Smooth muscle cell (in vitro differentiated cells): ENCODE measurements at regions not wholly inside any gene's neighbourhood (a gene's known extent, or its start where the extent isn't known, plus 50 kb on each side); places are given as distances from the start of the nearest gene placed in this dataset.

Experiments used
- DNase-seq: peaks from one replicate; lab custom pipeline; 2025; ENCODE audit not compliant: unreplicated experiment; lab: John Stamatoyannopoulos, UW
- H2AFZ ChIP-seq: fragments of 200-600 bp; sonication (generic); 2 replicates; pipeline ENCODE4 v1.6.0; 2016; ENCODE audit warnings: antibody characterized with exemption, low read depth, mild to moderate bottlenecking
- H3F3A ChIP-seq: fragments of 200-600 bp; sonication (generic); 2 replicates; pipeline ENCODE4 v1.6.0; 2017; ENCODE audit warnings: antibody characterized with exemption, low read depth
- H3K27ac ChIP-seq: fragments of 200-600 bp; sonication (generic); 2 replicates; pipeline ENCODE4 v1.5.1; 2016; ENCODE audit warnings: low read depth, mild to moderate bottlenecking
- H3K27me3 ChIP-seq: fragments of 200-600 bp; sonication (generic); 2 replicates; pipeline ENCODE4 v1.6.1; 2016; ENCODE audit warnings: low read depth, mild to moderate bottlenecking
- H3K36me3 ChIP-seq: fragments of 200-600 bp; sonication (generic); 2 replicates; pipeline ENCODE4 v1.5.1; 2016; ENCODE audit warnings: low read depth
- H3K4me1 ChIP-seq: fragments of 200-600 bp; sonication (generic); 2 replicates; pipeline ENCODE4 v1.5.1; 2016; ENCODE audit warnings: low read depth
- H3K4me2 ChIP-seq: fragments of 200-600 bp; sonication (generic); 2 replicates; pipeline ENCODE4 v1.6.0; 2016; ENCODE audit warnings: mild to moderate bottlenecking
- H3K4me3 ChIP-seq: fragments of 200-600 bp; sonication (generic); 2 replicates; pipeline ENCODE4 v1.5.1; 2016; ENCODE audit warnings: mild to moderate bottlenecking
- H3K79me2 ChIP-seq: fragments of 200-600 bp; sonication (generic); 2 replicates; pipeline ENCODE4 v1.6.0; 2016; ENCODE audit warnings: low read depth, mild to moderate bottlenecking
- H3K9ac ChIP-seq: fragments of 200-600 bp; sonication (generic); 2 replicates; pipeline ENCODE4 v1.6.0; 2016; ENCODE audit warnings: low read depth
- H3K9me3 ChIP-seq: fragments of 200-600 bp; sonication (generic); replicated peaks from 2 replicates; pipeline ENCODE4 v1.5.1; 2016; ENCODE audit warnings: low read depth
- H4K20me1 ChIP-seq: fragments of 200-600 bp; sonication (generic); 2 replicates; pipeline ENCODE4 v1.6.0; 2016; ENCODE audit warnings: low read depth
- CTCF ChIP-seq: fragments of 200-600 bp; sonication (generic); IDR thresholded peaks from 2 replicates; pipeline ENCODE4 v1.5.1; 2017; ENCODE audit warnings: borderline replicate concordance, mild to moderate bottlenecking, antibody characterized with exemption; ENCODE audit not compliant: insufficient read depth, poor library complexity, severe bottlenecking
- WGBS: methylation state at CpG from one replicate; pipeline ENCODE4 v1.1.7; 2016; ENCODE audit warnings: low lambda C conversion rate; 5-methylcytosine and 5-hydroxymethylcytosine counted together

GRCh38 chr3:152724270-152724669 lies 110.7 kb upstream of the P2RY1 start:
- H3K27ac ChIP-seq, result no peak overlapping the region
- no peaks in the 10 kb centered on the region for H3K79me2 ChIP-seq
- no peak overlapping the region for H3K9ac ChIP-seq
- H3K36me3 ChIP-seq, result no peaks in the 10 kb centered on the region
- H3F3A ChIP-seq, result no peaks in the 10 kb centered on the region
- peaks cover 3% of the 10 kb centered on the region for H3K4me1 ChIP-seq
- no peak overlapping the region for H3K4me3 ChIP-seq
- no peak for TF ChIP-seq CTCF
- no peak for DNase-seq
- no peak overlapping the region for H3K4me2 ChIP-seq
- no peak overlapping the region for H2AFZ ChIP-seq
- H4K20me1 ChIP-seq, result no peaks in the 10 kb centered on the region
- 87% methylated on average over 1 of the region's 1 CpG for WGBS
- no peaks in the 10 kb centered on the region for H3K27me3 ChIP-seq
- no peaks in the 10 kb centered on the region for H3K9me3 ChIP-seq

- no peak for TF ChIP-seq CTCF
- WGBS, result 55% methylated on average over 2 of the region's 2 CpGs
- Histone ChIP-seq H3K4me3 (no peak overlapping the region), H2AFZ (no peak overlapping the region), H3K4me2 (no peak overlapping the region), H4K20me1 (no peaks in the 10 kb centered on the region), H3K9me3 (no peaks in the 10 kb centered on the region), H3K27me3 (no peaks in the 10 kb centered on the region), H3K79me2 (no peaks in the 10 kb centered on the region), H3K27ac (no peak overlapping the region), H3K4me1 (peaks cover 3% of the 10 kb centered on the region), H3F3A (no peaks in the 10 kb centered on the region), H3K36me3 (no peaks in the 10 kb centered on the region), H3K9ac (no peak overlapping the region)
- no peak for DNase-seq
Observed at GRCh38 chr3:152728231-152728980, 106.5 kb upstream of the P2RY1 start.

- H3F3A ChIP-seq, result no peaks in the 10 kb centered on the region
- H3K27ac ChIP-seq, result no peak overlapping the region
- no peaks in the 10 kb centered on the region for H3K27me3 ChIP-seq
- no peaks in the 10 kb centered on the region for H3K79me2 ChIP-seq
- peaks cover 3% of the 10 kb centered on the region for H3K4me1 ChIP-seq
- no peak overlapping the region for H2AFZ ChIP-seq
- no peak for TF ChIP-seq CTCF
- DNase-seq, result no peak
- H4K20me1 ChIP-seq, result no peaks in the 10 kb centered on the region
- 86% methylated on average over 5 of the region's 5 CpGs for WGBS
- no peak overlapping the region for H3K9ac ChIP-seq
- no peak overlapping the region for H3K4me3 ChIP-seq
- H3K36me3 ChIP-seq, result no peaks in the 10 kb centered on the region
- H3K9me3 ChIP-seq, result no peaks in the 10 kb centered on the region
- H3K4me2 ChIP-seq, result no peak overlapping the region
Observed at GRCh38 chr3:152729906-152730305, 105.0 kb upstream of the P2RY1 start.

GRCh38 chr3:152731511-152731910 lies 103.4 kb upstream of the P2RY1 start:
- H3K9me3 ChIP-seq, result no peaks in the 10 kb centered on the region
- no peaks in the 10 kb centered on the region for H3K79me2 ChIP-seq
- no peak overlapping the region for H3K27ac ChIP-seq
- H3K9ac ChIP-seq, result no peak overlapping the region
- no peaks in the 10 kb centered on the region for H4K20me1 ChIP-seq
- peaks cover 3% of the 10 kb centered on the region for H3K4me1 ChIP-seq
- no peaks in the 10 kb centered on the region for H3K36me3 ChIP-seq
- no peak overlapping the region for H3K4me2 ChIP-seq
- DNase-seq, result no peak
- H3F3A ChIP-seq, result no peaks in the 10 kb centered on the region
- no peak overlapping the region for H3K4me3 ChIP-seq
- H2AFZ ChIP-seq, result no peak overlapping the region
- 89% methylated on average over 2 of the region's 2 CpGs for WGBS
- TF ChIP-seq CTCF, result no peak
- H3K27me3 ChIP-seq, result no peaks in the 10 kb centered on the region
